ENCODE measurements at regions not wholly inside any gene's neighbourhood (a gene's known extent, or its start where the extent isn't known, plus 50 kb on each side); places are given as distances from the start of the nearest gene placed in this dataset.
A peak's percentile ranks its signal among the peaks of the same experiment; 100 is the strongest.

- Histone ChIP-seq H2AFZ (ENCODE audit: low read length) (peak overlapping the region; percentile 97), H4K20me1 (ENCODE audit: insufficient read depth, low read length, poor library complexity, severe bottlenecking) (no peaks in the 10 kb centered on the region), H3K9ac (ENCODE audit: low read depth, low read length, poor library complexity, severe bottlenecking) (peak overlapping the region; percentile 65), H3K9me2 (replicated peaks; ENCODE audit: low read depth, low read length) (no peaks in the 10 kb centered on the region), H3K4me3 (ENCODE audit: low read length, poor library complexity, severe bottlenecking) (peak overlapping the region; percentile 72), H3F3A (ENCODE audit: low read depth) (no peaks in the 10 kb centered on the region), H3K27me3 (ENCODE audit: insufficient read depth, low read length, poor library complexity, severe bottlenecking) (no peaks in the 10 kb centered on the region), H3K4me1 (ENCODE audit: insufficient read depth, low read length, poor library complexity, severe bottlenecking) (peaks cover 8% of the 10 kb centered on the region), H3K79me2 (ENCODE audit: insufficient read depth, low read length) (no peaks in the 10 kb centered on the region), H3K4me2 (ENCODE audit: low read depth, low read length, poor library complexity, severe bottlenecking) (peak overlapping the region; percentile 81), H3K9me3 (ENCODE audit: insufficient read depth, low read depth, low read length) (no peaks in the 10 kb centered on the region), H3K36me3 (ENCODE audit: insufficient read depth, low read length) (no peaks in the 10 kb centered on the region)
- TF ChIP-seq CTCF (conservative IDR thresholded peaks at IDR 0.05; ENCODE audit: low read length): no peak
- TF ChIP-seq EZH2phosphoT487 (IDR thresholded peaks at IDR 0.05; ENCODE audit: borderline replicate concordance): no peak
Measured at GRCh38 chr2:193348055-193348454, 1153.3 kb upstream of the TMEFF2 start.

GRCh38 chr2:193336781-193337180, 1142.0 kb upstream of the TMEFF2 start:
- Histone ChIP-seq H3K36me3 (ENCODE audit: insufficient read depth, low read length) (no peaks in the 10 kb centered on the region), H3K4me3 (ENCODE audit: low read length, poor library complexity, severe bottlenecking) (no peak overlapping the region), H3K4me2 (ENCODE audit: low read depth, low read length, poor library complexity, severe bottlenecking) (no peak overlapping the region), H4K20me1 (ENCODE audit: insufficient read depth, low read length, poor library complexity, severe bottlenecking) (no peaks in the 10 kb centered on the region), H3K4me1 (ENCODE audit: insufficient read depth, low read length, poor library complexity, severe bottlenecking) (no peaks in the 10 kb centered on the region), H3K9me3 (ENCODE audit: insufficient read depth, low read depth, low read length) (no peaks in the 10 kb centered on the region), H3K9ac (ENCODE audit: low read depth, low read length, poor library complexity, severe bottlenecking) (no peak overlapping the region), H3K9me2 (replicated peaks; ENCODE audit: low read depth, low read length) (no peaks in the 10 kb centered on the region), H2AFZ (ENCODE audit: low read length) (no peak overlapping the region), H3F3A (ENCODE audit: low read depth) (no peaks in the 10 kb centered on the region), H3K27me3 (ENCODE audit: insufficient read depth, low read length, poor library complexity, severe bottlenecking) (no peaks in the 10 kb centered on the region), H3K79me2 (ENCODE audit: insufficient read depth, low read length) (no peaks in the 10 kb centered on the region)
- TF ChIP-seq EZH2phosphoT487 (IDR thresholded peaks at IDR 0.05; ENCODE audit: borderline replicate concordance) (no peak), CTCF (conservative IDR thresholded peaks at IDR 0.05; ENCODE audit: low read length) (no peak)

GRCh38 chr2:193334401-193334800, 1139.7 kb upstream of the TMEFF2 start:
- no peaks in the 10 kb centered on the region for H3K9me2 ChIP-seq (replicated peaks; ENCODE audit: low read depth, low read length)
- no peaks in the 10 kb centered on the region for H3K9me3 ChIP-seq (ENCODE audit: insufficient read depth, low read depth, low read length)
- H4K20me1 ChIP-seq (ENCODE audit: insufficient read depth, low read length, poor library complexity, severe bottlenecking): no peaks in the 10 kb centered on the region
- no peak overlapping the region for H3K9ac ChIP-seq (ENCODE audit: low read depth, low read length, poor library complexity, severe bottlenecking)
- H3K4me2 ChIP-seq (ENCODE audit: low read depth, low read length, poor library complexity, severe bottlenecking): no peak overlapping the region
- no peaks in the 10 kb centered on the region for H3K27me3 ChIP-seq (ENCODE audit: insufficient read depth, low read length, poor library complexity, severe bottlenecking)
- TF ChIP-seq CTCF (conservative IDR thresholded peaks at IDR 0.05; ENCODE audit: low read length): no peak
- TF ChIP-seq EZH2phosphoT487 (IDR thresholded peaks at IDR 0.05; ENCODE audit: borderline replicate concordance): no peak
- no peak overlapping the region for H3K4me3 ChIP-seq (ENCODE audit: low read length, poor library complexity, severe bottlenecking)
- H3K4me1 ChIP-seq (ENCODE audit: insufficient read depth, low read length, poor library complexity, severe bottlenecking): no peaks in the 10 kb centered on the region
- no peak overlapping the region for H2AFZ ChIP-seq (ENCODE audit: low read length)
- H3K79me2 ChIP-seq (ENCODE audit: insufficient read depth, low read length): no peaks in the 10 kb centered on the region
- no peaks in the 10 kb centered on the region for H3K36me3 ChIP-seq (ENCODE audit: insufficient read depth, low read length)
- no peaks in the 10 kb centered on the region for H3F3A ChIP-seq (ENCODE audit: low read depth)
